GM23248 (cell line): ENCODE measurements at regions not wholly inside any gene's neighbourhood (a gene's known extent, or its start where the extent isn't known, plus 50 kb on each side); places are given as distances from the start of the nearest gene placed in this dataset.

Experiments
- EZH2 ChIP-seq: fragments of 200-600 bp; sonication (generic); IDR thresholded peaks from 2 replicates; pipeline ENCODE4 v1.6.1; 2018; ENCODE audit warnings: antibody characterized with exemption, mild to moderate bottlenecking; ENCODE audit not compliant: insufficient read depth, poor library complexity, severe bottlenecking
- EZH2phosphoT487 ChIP-seq: fragments of 200-600 bp; sonication (generic); IDR thresholded peaks from 2 replicates; pipeline ENCODE4 v1.6.1; 2018; ENCODE audit warnings: antibody characterized with exemption, moderate library complexity, mild to moderate bottlenecking, low read depth; ENCODE audit not compliant: insufficient read depth

DNA sequence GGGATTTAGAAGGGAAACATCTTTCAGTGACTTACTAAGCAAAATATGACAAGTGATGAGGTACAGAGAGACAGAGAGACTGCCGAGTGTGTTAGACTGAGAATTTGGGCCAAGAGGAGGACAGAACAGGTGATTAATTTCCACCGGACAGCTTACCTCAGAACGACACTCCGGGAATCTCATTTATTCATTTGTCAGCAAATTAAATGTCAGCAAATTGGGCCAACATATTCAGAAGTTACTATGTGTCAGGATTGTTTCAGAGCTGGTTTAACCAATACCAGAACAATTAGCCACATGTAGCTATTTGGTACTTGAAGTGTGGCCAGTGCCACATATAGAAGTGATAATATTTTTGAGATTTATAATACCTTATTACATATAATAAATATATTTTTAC lies 232.6 kb upstream of the CNTN3 start:
- no peak for TF ChIP-seq EZH2
- TF ChIP-seq EZH2phosphoT487: no peak
